H4 (cell line): ENCODE measurements at regions not wholly inside any gene's neighbourhood (a gene's known extent, or its start where the extent isn't known, plus 50 kb on each side); places are given as distances from the start of the nearest gene placed in this dataset.
"Not testable (repeated sequence)": the region's sequence is repeated elsewhere in the genome, so short reads cannot be mapped to it uniquely, and the experiment has no call there.

Experiments used
- DNase-seq: peaks from one replicate; pipeline ENCODE4 v3.0.0-alpha.2; 2015; ENCODE audit warnings: low spot score

- DNase-seq: not testable (repeated sequence)
Measured at GRCh38 chr12:64552510-64552909, 57.8 kb upstream of the RASSF3 start.

- not testable (repeated sequence) for DNase-seq
Measured at GRCh38 chr12:64553689-64554088, 56.6 kb upstream of the RASSF3 start.

GRCh38 chr12:64556231-64556630, 54.1 kb upstream of the RASSF3 start:
- no peak for DNase-seq

DNA sequence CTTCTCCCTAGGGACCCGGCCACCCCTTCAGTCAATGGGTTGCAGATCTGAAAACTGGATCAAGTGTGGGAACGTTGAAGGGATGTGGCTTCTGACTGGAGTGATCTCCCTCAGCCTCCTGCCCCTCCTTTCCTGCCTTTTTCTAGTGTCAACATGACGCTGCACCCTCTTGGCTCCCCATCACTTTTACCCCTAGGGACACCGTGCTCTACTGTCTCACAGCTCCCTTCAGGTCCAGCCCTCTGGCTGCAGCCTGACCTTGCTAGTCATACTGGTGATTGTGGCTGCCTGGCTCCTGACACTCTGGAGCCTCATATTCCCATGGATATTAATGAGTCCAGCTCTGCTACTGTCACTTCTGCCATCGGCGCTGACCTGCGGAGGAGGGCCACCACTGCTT, 51.5 kb upstream of the RASSF3 start:
- DNase-seq: no peak

DNA sequence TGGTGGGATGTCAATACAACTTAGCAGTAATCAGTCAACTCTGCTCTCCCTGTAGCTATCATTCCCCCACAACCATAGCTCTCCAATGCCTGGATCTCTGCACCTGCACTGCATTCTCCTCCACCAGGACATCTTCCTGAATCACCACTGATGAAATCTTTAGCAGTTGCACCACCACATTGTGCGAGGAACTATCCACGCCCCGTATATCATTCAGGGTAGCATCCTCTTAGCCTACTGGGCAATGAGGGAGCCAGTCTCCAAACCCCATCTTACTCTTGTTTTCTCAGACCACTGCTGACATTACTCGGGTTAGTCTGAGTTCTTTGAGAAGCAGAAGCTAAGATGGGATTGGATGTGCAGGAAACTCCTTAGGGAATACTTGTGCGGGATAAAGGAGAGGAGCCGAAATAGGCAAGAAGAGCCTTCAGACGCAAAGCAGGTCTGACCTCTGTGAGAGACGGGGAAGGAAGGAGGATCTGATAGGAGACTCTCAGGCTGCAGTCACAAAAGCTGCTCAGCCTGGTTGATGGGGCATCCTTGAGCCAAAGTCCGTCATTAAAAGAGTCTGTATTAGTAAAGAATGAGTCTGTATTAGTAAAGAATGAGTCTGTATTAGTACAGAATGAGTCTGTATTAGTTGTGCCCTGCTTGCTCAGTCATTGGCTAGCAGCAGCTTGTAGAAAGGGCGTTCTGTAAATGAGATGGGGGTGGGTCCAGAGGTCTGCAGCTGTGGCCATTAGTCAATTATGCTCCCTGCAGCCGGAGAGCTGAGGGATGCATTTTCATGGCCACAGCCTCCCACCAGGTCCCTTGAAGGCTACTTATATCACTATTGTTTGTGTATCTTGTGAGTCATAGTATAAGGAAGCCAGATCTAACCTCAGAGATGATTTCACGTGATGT, 49.6 kb upstream of the RASSF3 start:
- DNase-seq: peak; percentile 96
